KOPT-K1 (cell line): ENCODE measurements at regions not wholly inside any gene's neighbourhood (a gene's known extent, or its start where the extent isn't known, plus 50 kb on each side); places are given as distances from the start of the nearest gene placed in this dataset.

ENCODE experiments used
- H3K27ac ChIP-seq: fragments of 200-600 bp; sonication (generic); 2 replicates; pipeline ENCODE4 v1.5.1; 2016; ENCODE audit warnings: antibody characterized with exemption, mild to moderate bottlenecking, low read depth, low read length; ENCODE audit not compliant: poor library complexity, severe bottlenecking
- H3K36me3 ChIP-seq: fragments of 200-600 bp; sonication (generic); 2 replicates; pipeline ENCODE4 v1.5.1; 2017; ENCODE audit warnings: antibody characterized with exemption, mild to moderate bottlenecking, low read length, moderate library complexity; ENCODE audit not compliant: insufficient read depth
- H3K9me3 ChIP-seq: fragments of 200-600 bp; sonication (generic); 2 replicates; pipeline ENCODE4 v1.5.1; 2017; ENCODE audit warnings: antibody characterized with exemption, low read length, mild to moderate bottlenecking; ENCODE audit not compliant: insufficient read depth, poor library complexity, severe bottlenecking

GRCh38 chr22:47293368-47294221 is 531.1 kb downstream of the TBC1D22A start:
- no peaks in the 10 kb centered on the region for H3K36me3 ChIP-seq
- no peaks in the 10 kb centered on the region for H3K9me3 ChIP-seq
- no peak overlapping the region for H3K27ac ChIP-seq

- Histone ChIP-seq H3K27ac (no peak overlapping the region), H3K36me3 (no peaks in the 10 kb centered on the region), H3K9me3 (no peaks in the 10 kb centered on the region)
These were observed 530.3 kb downstream of the TBC1D22A start for GRCh38 chr22:47292546-47293320.

- Histone ChIP-seq H3K9me3 (no peaks in the 10 kb centered on the region), H3K36me3 (no peaks in the 10 kb centered on the region)
These were observed 529.4 kb downstream of the TBC1D22A start for GRCh38 chr22:47291565-47292495.

GRCh38 chr22:47290706-47291430 is 528.4 kb downstream of the TBC1D22A start:
- Histone ChIP-seq H3K36me3 (no peaks in the 10 kb centered on the region), H3K9me3 (no peaks in the 10 kb centered on the region), H3K27ac (no peak overlapping the region)

More at GRCh38 chr22:47291565-47292495, 529.4 kb downstream of the TBC1D22A start:
- H3K27ac ChIP-seq, result no peak overlapping the region

GRCh38 chr22:47289336-47289985 is 527.0 kb downstream of the TBC1D22A start:
- Histone ChIP-seq H3K36me3 (no peaks in the 10 kb centered on the region), H3K9me3 (no peaks in the 10 kb centered on the region), H3K27ac (no peak overlapping the region)

- no peaks in the 10 kb centered on the region for H3K9me3 ChIP-seq
- no peak overlapping the region for H3K27ac ChIP-seq
These were observed 526.2 kb downstream of the TBC1D22A start for GRCh38 chr22:47288680-47289079.

GRCh38 chr22:47287516-47287915 is 525.1 kb downstream of the TBC1D22A start:
- Histone ChIP-seq H3K27ac (no peak overlapping the region), H3K36me3 (no peaks in the 10 kb centered on the region), H3K9me3 (no peaks in the 10 kb centered on the region)

More at GRCh38 chr22:47288680-47289079, 526.2 kb downstream of the TBC1D22A start:
- H3K36me3 ChIP-seq, result no peaks in the 10 kb centered on the region

GRCh38 chr22:47286590-47286989 is 524.1 kb downstream of the TBC1D22A start:
- Histone ChIP-seq H3K27ac (no peak overlapping the region), H3K9me3 (no peaks in the 10 kb centered on the region), H3K36me3 (no peaks in the 10 kb centered on the region)

GRCh38 chr22:47285981-47286380 is 523.5 kb downstream of the TBC1D22A start:
- Histone ChIP-seq H3K36me3 (no peaks in the 10 kb centered on the region), H3K9me3 (no peaks in the 10 kb centered on the region), H3K27ac (no peak overlapping the region)

- Histone ChIP-seq H3K9me3 (no peaks in the 10 kb centered on the region), H3K27ac (no peak overlapping the region), H3K36me3 (no peaks in the 10 kb centered on the region)
These were observed 522.4 kb downstream of the TBC1D22A start for GRCh38 chr22:47284822-47285221.

- Histone ChIP-seq H3K9me3 (no peaks in the 10 kb centered on the region), H3K36me3 (no peaks in the 10 kb centered on the region), H3K27ac (no peak overlapping the region)
These were observed 521.9 kb downstream of the TBC1D22A start for GRCh38 chr22:47284360-47284759.

- no peak overlapping the region for H3K27ac ChIP-seq
- no peaks in the 10 kb centered on the region for H3K36me3 ChIP-seq
- no peaks in the 10 kb centered on the region for H3K9me3 ChIP-seq
These were observed 521.3 kb downstream of the TBC1D22A start for GRCh38 chr22:47283616-47284270.

- Histone ChIP-seq H3K9me3 (no peaks in the 10 kb centered on the region), H3K27ac (no peak overlapping the region), H3K36me3 (no peaks in the 10 kb centered on the region)
These were observed 520.4 kb downstream of the TBC1D22A start for GRCh38 chr22:47282851-47283250.
